Progenitor cell of endocrine pancreas (in vitro differentiated cells): ENCODE measurements at regions not wholly inside any gene's neighbourhood (a gene's known extent, or its start where the extent isn't known, plus 50 kb on each side); places are given as distances from the start of the nearest gene placed in this dataset.

Source experiments
- DNase-seq: peaks from one replicate; pipeline ENCODE4 v3.0.0; 2021; ENCODE audit warnings: low spot score; ENCODE audit not compliant: unreplicated experiment
- H3K27ac Mint-ChIP-seq: 2 replicates; pipeline ENCODE4 v1.8.0; 2021; ENCODE audit warnings: mild to moderate bottlenecking, moderate library complexity, mixed read lengths
- H3K27me3 Mint-ChIP-seq: 2 replicates; pipeline ENCODE4 v1.8.0; 2021; ENCODE audit warnings: mixed read lengths
- H3K36me3 Mint-ChIP-seq: 2 replicates; pipeline ENCODE4 v1.8.0; 2022; ENCODE audit warnings: mixed read lengths; ENCODE audit not compliant: insufficient read depth
- H3K4me1 Mint-ChIP-seq: 2 replicates; pipeline ENCODE4 v1.8.0; 2021; ENCODE audit warnings: low read depth, mixed read lengths
- H3K4me3 Mint-ChIP-seq: 2 replicates; pipeline ENCODE4 v1.8.0; 2021; ENCODE audit warnings: low read depth, mild to moderate bottlenecking, moderate library complexity, mixed read lengths
- H3K9me3 Mint-ChIP-seq: 2 replicates; pipeline ENCODE4 v1.8.0; 2021; ENCODE audit warnings: low read depth, mixed read lengths
- TF ChIP-seq, protein P1 (sequence below): fragments of 200-600 bp; sonication (generic); IDR thresholded peaks from one replicate; pipeline ENCODE4 v1.5.0; 2021; ENCODE audit warnings: antibody characterized with exemption, mild to moderate bottlenecking; ENCODE audit not compliant: unreplicated experiment

GRCh38 chrX:147735364-147735763 is 176.4 kb upstream of the FMR1 start:
- no peak overlapping the region for H3K4me3 Mint-ChIP-seq
- no peak for DNase-seq
- no peak overlapping the region for H3K27ac Mint-ChIP-seq
- H3K9me3 Mint-ChIP-seq, result peaks cover 34% of the 10 kb centered on the region
- no peaks in the 10 kb centered on the region for H3K4me1 Mint-ChIP-seq
- H3K36me3 Mint-ChIP-seq, result no peaks in the 10 kb centered on the region
- no peaks in the 10 kb centered on the region for H3K27me3 Mint-ChIP-seq
- TF ChIP-seq, protein P1, sequence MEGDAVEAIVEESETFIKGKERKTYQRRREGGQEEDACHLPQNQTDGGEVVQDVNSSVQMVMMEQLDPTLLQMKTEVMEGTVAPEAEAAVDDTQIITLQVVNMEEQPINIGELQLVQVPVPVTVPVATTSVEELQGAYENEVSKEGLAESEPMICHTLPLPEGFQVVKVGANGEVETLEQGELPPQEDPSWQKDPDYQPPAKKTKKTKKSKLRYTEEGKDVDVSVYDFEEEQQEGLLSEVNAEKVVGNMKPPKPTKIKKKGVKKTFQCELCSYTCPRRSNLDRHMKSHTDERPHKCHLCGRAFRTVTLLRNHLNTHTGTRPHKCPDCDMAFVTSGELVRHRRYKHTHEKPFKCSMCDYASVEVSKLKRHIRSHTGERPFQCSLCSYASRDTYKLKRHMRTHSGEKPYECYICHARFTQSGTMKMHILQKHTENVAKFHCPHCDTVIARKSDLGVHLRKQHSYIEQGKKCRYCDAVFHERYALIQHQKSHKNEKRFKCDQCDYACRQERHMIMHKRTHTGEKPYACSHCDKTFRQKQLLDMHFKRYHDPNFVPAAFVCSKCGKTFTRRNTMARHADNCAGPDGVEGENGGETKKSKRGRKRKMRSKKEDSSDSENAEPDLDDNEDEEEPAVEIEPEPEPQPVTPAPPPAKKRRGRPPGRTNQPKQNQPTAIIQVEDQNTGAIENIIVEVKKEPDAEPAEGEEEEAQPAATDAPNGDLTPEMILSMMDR, result no peak

GRCh38 chrX:147736045-147736444 is 175.7 kb upstream of the FMR1 start:
- no peaks in the 10 kb centered on the region for H3K4me1 Mint-ChIP-seq
- TF ChIP-seq, protein P1, result no peak
- no peak overlapping the region for H3K27ac Mint-ChIP-seq
- H3K9me3 Mint-ChIP-seq, result peaks cover 31% of the 10 kb centered on the region
- no peaks in the 10 kb centered on the region for H3K36me3 Mint-ChIP-seq
- H3K27me3 Mint-ChIP-seq, result no peaks in the 10 kb centered on the region
- no peak overlapping the region for H3K4me3 Mint-ChIP-seq
- no peak for DNase-seq

DNA sequence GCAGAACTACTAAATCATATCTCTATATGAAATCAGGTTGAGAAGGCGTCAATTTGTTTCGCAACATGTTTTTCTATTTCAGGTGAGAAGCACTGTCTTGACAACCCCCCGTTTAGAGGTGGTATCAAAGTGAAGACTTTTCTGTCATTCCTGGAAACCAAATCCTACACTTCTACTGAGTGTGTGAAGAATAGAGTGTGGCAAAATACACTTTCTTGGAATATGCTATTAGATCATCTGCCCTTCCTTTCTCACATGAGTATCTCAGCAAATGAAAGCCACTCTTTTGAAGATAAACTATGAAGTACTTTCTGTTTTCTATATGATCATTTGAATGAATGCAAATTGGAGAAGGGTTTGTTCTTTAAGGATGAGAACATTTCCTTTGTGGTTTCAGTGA is 174.0 kb upstream of the FMR1 start:
- no peak for DNase-seq
- Mint-ChIP-seq H3K36me3 (no peaks in the 10 kb centered on the region), H3K4me3 (no peak overlapping the region), H3K9me3 (peaks cover 29% of the 10 kb centered on the region), H3K4me1 (no peaks in the 10 kb centered on the region), H3K27me3 (no peaks in the 10 kb centered on the region), H3K27ac (no peak overlapping the region)
- TF ChIP-seq, protein P1, result no peak

- H3K27ac Mint-ChIP-seq, result no peak overlapping the region
- no peak for DNase-seq
- no peaks in the 10 kb centered on the region for H3K36me3 Mint-ChIP-seq
- no peaks in the 10 kb centered on the region for H3K27me3 Mint-ChIP-seq
- TF ChIP-seq, protein P1, result no peak
- H3K4me1 Mint-ChIP-seq, result no peaks in the 10 kb centered on the region
- peaks cover 29% of the 10 kb centered on the region for H3K9me3 Mint-ChIP-seq
- H3K4me3 Mint-ChIP-seq, result no peak overlapping the region
These were observed 173.5 kb upstream of the FMR1 start for GRCh38 chrX:147738265-147738664.

- Mint-ChIP-seq H3K4me3 (no peak overlapping the region), H3K27me3 (no peaks in the 10 kb centered on the region), H3K4me1 (no peaks in the 10 kb centered on the region), H3K27ac (no peak overlapping the region), H3K36me3 (no peaks in the 10 kb centered on the region), H3K9me3 (peaks cover 29% of the 10 kb centered on the region)
- TF ChIP-seq, protein P1, result no peak
- DNase-seq, result no peak
These were observed 172.5 kb upstream of the FMR1 start for GRCh38 chrX:147739196-147739595.
